NK-92 treated with Interleukin-12 subunit alpha and Interleukin-12 subunit beta, amount 100 ng/mL, for 24 hours (cell line): ENCODE measurements at regions not wholly inside any gene's neighbourhood (a gene's known extent, or its start where the extent isn't known, plus 50 kb on each side); places are given as distances from the start of the nearest gene placed in this dataset.

Experiments
- DNase-seq: peaks from one replicate; lab custom pipeline; 2025; lab: John Stamatoyannopoulos, UW

GRCh38 chr10:107443326-107443725 lies 278.8 kb upstream of the SORCS1 start:
- DNase-seq, result no peak

GRCh38 chr10:107442035-107442505 lies 277.6 kb upstream of the SORCS1 start:
- DNase-seq, result no peak

GRCh38 chr10:107440741-107441140 lies 276.2 kb upstream of the SORCS1 start:
- no peak for DNase-seq

GRCh38 chr10:107437921-107438320 lies 273.4 kb upstream of the SORCS1 start:
- DNase-seq, result no peak

GRCh38 chr10:107436568-107436967 lies 272.1 kb upstream of the SORCS1 start:
- DNase-seq, result no peak

GRCh38 chr10:107434854-107435253 lies 270.3 kb upstream of the SORCS1 start:
- no peak for DNase-seq

GRCh38 chr10:107434201-107434600 lies 269.7 kb upstream of the SORCS1 start:
- no peak for DNase-seq

GRCh38 chr10:107433605-107434004 lies 269.1 kb upstream of the SORCS1 start:
- DNase-seq, result no peak

- no peak for DNase-seq
Measured at GRCh38 chr10:107430446-107430845, 265.9 kb upstream of the SORCS1 start.

- DNase-seq, result no peak
Measured at GRCh38 chr10:107427016-107427415, 262.5 kb upstream of the SORCS1 start.

- DNase-seq, result no peak
Measured at GRCh38 chr10:107425931-107426553, 261.5 kb upstream of the SORCS1 start.

GRCh38 chr10:107424628-107425027 lies 260.1 kb upstream of the SORCS1 start:
- DNase-seq, result no peak

- no peak for DNase-seq
Measured at GRCh38 chr10:107423903-107424302, 259.4 kb upstream of the SORCS1 start.

- DNase-seq, result no peak
Measured at GRCh38 chr10:107422681-107423080, 258.2 kb upstream of the SORCS1 start.

GRCh38 chr10:107420196-107420595 lies 255.7 kb upstream of the SORCS1 start:
- no peak for DNase-seq

- no peak for DNase-seq
Measured at GRCh38 chr10:107418085-107418806, 253.7 kb upstream of the SORCS1 start.

- DNase-seq, result no peak
Measured at GRCh38 chr10:107417446-107417845, 252.9 kb upstream of the SORCS1 start.

- no peak for DNase-seq
Measured at GRCh38 chr10:107415446-107415845, 250.9 kb upstream of the SORCS1 start.

- DNase-seq, result no peak
Measured at GRCh38 chr10:107413971-107414370, 249.5 kb upstream of the SORCS1 start.

GRCh38 chr10:107409522-107409921 lies 245.0 kb upstream of the SORCS1 start:
- DNase-seq, result no peak

GRCh38 chr10:107398115-107398514 lies 233.6 kb upstream of the SORCS1 start:
- no peak for DNase-seq

GRCh38 chr10:107391901-107392300 lies 227.4 kb upstream of the SORCS1 start:
- DNase-seq, result no peak

- no peak for DNase-seq
Measured at GRCh38 chr10:107390563-107390962, 226.1 kb upstream of the SORCS1 start.

- DNase-seq, result no peak
Measured at GRCh38 chr10:107383357-107383756, 218.9 kb upstream of the SORCS1 start.
